Activated naive CD8-positive, alpha-beta T cell treated with anti-CD3 and anti-CD28 coated beads, Interleukin-2, amount 10 ng/mL, durations not matched to agents 7 days and 5 days (primary cell): ENCODE measurements at regions not wholly inside any gene's neighbourhood (a gene's known extent, or its start where the extent isn't known, plus 50 kb on each side); places are given as distances from the start of the nearest gene placed in this dataset.
"Not testable (repeated sequence)": the region's sequence is repeated elsewhere in the genome, so short reads cannot be mapped to it uniquely, and the experiment has no call there.

ENCODE experiments used
- ATAC-seq: fragments of 150-1000 bp; cut with Tn5 transposase; one replicate; pipeline ENCODE4 v1.10.0; 2021; ENCODE audit warnings: low read depth, moderate library complexity
- POLR2A ChIA-PET: fragments of 350-600 bp; sonication (Branson Sonifier 250); formaldehyde crosslinking; loops from one replicate; lab custom pipeline; 2021; ENCODE audit warnings: antibody characterized with exemption; lab: Charles Lee
- DNase-seq: peaks from one replicate; pipeline ENCODE4 v3.0.0; 2021
- H3K27ac Mint-ChIP-seq: one replicate; pipeline ENCODE4 v1.8.0; 2022; ENCODE audit warnings: mild to moderate bottlenecking, mixed read lengths
- H3K27me3 Mint-ChIP-seq: one replicate; pipeline ENCODE4 v1.8.0; 2022; ENCODE audit warnings: mild to moderate bottlenecking, moderate library complexity, mixed read lengths
- H3K36me3 Mint-ChIP-seq: one replicate; pipeline ENCODE4 v1.8.0; 2021; ENCODE audit warnings: mild to moderate bottlenecking, mixed read lengths
- H3K4me1 Mint-ChIP-seq: one replicate; pipeline ENCODE4 v1.8.0; 2021; ENCODE audit warnings: mixed read lengths
- H3K4me3 Mint-ChIP-seq: one replicate; pipeline ENCODE4 v1.8.0; 2022; ENCODE audit warnings: mild to moderate bottlenecking, moderate library complexity, mixed read lengths
- H3K9me3 Mint-ChIP-seq: one replicate; pipeline ENCODE4 v1.8.0; 2021; ENCODE audit warnings: mixed read lengths

DNA sequence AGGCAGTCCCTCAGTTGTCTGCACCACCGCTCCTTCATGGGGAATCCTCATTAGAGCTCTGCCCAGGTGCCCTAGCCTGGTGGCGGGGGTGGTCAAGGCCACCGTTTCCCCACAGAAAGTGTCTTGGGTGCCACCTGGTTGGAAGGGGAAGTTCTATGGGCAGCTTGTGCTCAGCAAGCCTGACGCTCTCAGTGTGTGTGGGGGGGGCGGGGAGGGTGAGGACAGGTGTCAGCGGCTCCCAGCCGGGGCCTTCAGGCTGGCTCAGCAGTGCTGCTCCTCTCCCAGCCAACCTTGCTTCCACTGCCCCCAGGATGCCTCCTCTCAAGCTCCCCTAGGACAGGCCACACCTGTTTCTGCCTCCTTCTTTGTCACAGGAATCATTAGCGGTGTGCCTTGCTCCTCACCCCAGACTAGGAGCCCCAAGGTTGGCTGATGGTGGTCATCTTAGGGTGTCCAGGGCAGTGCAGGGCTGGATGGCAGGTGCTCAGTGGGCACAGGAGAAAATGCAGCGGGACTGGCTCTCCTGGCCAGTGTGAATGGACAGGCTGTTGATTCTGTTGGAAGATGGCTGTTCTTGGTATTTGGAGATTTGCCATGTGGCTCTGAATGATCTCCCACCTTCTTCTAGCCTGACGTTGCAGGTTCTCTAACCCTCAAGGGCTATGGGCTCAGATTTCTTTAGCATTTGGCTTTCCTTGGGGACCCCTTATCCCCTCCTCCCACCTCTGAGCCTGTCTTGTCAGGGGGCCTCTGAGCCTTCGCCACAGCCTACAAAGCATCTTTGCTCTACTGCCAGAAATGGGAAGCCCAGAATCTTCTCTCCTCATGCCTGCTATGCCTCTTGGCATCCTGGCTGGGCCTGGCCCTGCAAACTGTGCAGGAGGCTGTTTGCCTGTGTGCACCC, 185.8 kb upstream of the HS6ST1 start:
- ATAC-seq (no peak), DNase-seq (no peak)
- Mint-ChIP-seq H3K4me3 (no peak overlapping the region), H3K27ac (no peak overlapping the region), H3K4me1 (no peaks in the 10 kb centered on the region), H3K9me3 (no peaks in the 10 kb centered on the region), H3K36me3 (no peaks in the 10 kb centered on the region), H3K27me3 (peaks cover 9% of the 10 kb centered on the region)
- POLR2A ChIA-PET = interaction anchor here (0.6 kb wide), 1 partner anchor 1267 kb away, joined by 4 read pairs; no protein-coding TSS in a partner anchor

DNA sequence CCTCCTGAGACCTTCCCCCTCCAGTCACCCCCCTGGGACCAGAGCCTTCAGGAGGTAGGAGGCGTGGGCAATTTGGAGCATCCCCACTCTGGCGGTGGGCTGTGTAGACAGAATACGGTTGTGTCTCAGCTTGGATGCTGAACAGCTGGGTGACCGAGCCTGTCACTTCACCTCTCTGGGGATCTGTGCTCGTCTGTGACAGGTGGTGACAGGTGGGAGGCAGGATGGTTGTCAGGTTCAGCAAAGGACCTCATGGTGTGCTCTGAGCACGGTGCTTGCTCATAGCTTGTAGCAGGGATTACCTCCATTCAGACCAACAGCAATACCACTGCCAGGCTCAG, 186.5 kb upstream of the HS6ST1 start:
- no peak for ATAC-seq
- no peak overlapping the region for H3K4me3 Mint-ChIP-seq
- no peak for DNase-seq
- POLR2A ChIA-PET = no interaction called here
- peaks cover 7% of the 10 kb centered on the region for H3K27me3 Mint-ChIP-seq
- no peaks in the 10 kb centered on the region for H3K36me3 Mint-ChIP-seq
- H3K4me1 Mint-ChIP-seq = no peaks in the 10 kb centered on the region
- no peaks in the 10 kb centered on the region for H3K9me3 Mint-ChIP-seq
- H3K27ac Mint-ChIP-seq = no peak overlapping the region

DNA sequence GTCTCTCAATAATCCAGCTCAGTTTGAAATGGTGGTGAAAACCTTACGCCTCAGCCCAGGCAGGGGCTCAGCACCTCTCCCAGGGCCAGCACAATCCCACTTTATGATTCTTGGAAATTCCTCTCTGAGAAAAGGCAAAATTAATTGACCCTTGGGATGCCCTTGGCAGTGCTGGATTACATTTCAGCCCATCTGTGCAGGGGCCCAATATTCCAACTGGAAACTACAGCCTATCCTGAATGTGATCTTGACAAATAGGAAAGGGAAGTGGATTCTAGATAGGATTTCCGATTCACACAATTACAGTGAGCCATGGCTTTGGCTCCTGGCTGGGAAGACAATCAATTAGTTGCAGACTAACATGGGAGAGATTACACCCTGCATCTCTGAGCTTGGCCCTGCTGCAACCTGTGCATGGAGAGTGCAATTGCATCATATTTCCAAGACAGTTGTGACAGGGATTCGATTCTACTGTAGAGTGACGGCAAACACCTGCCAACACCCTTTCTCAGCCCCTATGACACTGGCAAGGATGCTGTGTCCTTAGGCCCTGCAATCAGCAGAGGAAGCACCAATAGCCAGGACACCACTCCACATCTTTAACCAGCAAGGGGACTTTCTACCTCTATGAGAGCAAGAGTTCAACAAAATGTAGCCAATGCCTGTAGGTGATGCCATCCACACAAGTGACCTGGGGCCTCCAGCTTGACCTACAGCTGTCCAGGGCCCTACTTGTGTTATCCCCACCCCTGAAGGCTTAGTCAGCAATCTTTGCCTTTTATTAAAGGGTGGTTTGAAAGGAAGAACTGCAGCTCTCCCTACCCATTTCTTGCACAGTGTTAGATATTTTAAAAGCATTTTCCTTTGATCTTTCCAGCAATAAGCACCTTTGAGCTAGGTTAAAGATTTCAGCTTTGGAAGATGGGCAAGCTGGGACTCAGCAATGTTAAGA, 187.2 kb upstream of the HS6ST1 start:
- POLR2A ChIA-PET = no interaction called here
- Mint-ChIP-seq H3K27me3 (peaks cover 10% of the 10 kb centered on the region), H3K4me3 (no peak overlapping the region), H3K4me1 (no peaks in the 10 kb centered on the region), H3K27ac (no peak overlapping the region), H3K36me3 (no peaks in the 10 kb centered on the region), H3K9me3 (no peaks in the 10 kb centered on the region)
- no peak for ATAC-seq
- no peak for DNase-seq

DNA sequence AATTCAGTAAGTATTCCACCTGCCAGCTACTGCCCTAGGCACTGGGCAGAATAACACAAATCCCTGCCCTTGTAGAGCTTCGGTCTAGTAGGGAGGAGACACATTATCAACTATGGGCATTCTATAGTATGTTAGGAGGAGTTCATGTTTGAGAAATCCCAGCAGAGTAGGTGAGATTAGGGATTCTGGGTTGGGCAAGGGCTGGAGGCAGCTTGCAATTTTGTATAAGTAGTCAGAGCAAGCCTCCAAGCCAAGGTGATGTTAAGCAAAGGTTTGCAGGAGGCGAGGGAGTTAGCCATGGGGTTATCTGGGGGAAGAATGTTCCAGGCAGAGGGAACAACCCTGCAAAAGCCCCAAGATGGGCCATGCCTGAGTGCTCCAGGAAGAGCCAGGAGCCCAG, 187.9 kb upstream of the HS6ST1 start:
- peaks cover 10% of the 10 kb centered on the region for H3K27me3 Mint-ChIP-seq
- no peaks in the 10 kb centered on the region for H3K36me3 Mint-ChIP-seq
- no peak overlapping the region for H3K4me3 Mint-ChIP-seq
- DNase-seq = no peak
- H3K4me1 Mint-ChIP-seq = no peaks in the 10 kb centered on the region
- no peak overlapping the region for H3K27ac Mint-ChIP-seq
- no peak for ATAC-seq
- POLR2A ChIA-PET = no interaction called here
- H3K9me3 Mint-ChIP-seq = no peaks in the 10 kb centered on the region

DNA sequence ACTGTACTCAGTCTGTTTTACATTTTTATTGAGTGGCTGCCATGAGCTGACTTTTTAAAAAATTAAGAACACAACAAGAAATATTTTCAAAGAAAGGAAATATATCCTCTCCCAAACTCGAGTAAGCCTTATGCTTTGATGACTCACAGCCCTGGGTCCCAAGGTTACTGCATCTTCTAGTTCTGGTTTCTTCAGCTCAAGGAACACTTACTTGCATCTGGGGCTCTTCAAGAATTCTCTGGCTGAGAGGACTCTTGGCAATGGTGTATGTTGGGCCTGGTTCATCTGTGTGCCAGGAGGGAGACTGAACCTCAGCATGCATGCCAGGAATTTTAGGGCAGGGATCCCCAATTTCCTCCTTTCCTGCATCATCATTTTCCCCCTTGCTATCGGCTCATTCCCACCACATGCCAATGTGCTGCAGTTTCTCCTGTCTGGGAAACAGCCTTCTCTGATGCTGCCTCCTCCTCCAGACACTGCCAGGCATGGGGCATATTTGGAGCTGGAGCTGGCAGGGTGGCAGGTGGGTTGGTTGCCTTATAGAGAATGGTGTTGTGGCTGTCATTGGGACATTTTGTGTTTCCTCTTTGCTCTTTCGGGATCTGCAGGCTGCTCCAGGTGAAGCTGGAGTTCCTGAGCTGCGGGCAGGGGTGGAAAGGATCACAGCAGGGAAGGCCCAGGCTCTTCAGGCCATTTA, 192.2 kb upstream of the HS6ST1 start:
- Mint-ChIP-seq H3K4me3 (no peak overlapping the region), H3K27ac (no peak overlapping the region), H3K4me1 (peaks cover 7% of the 10 kb centered on the region), H3K9me3 (no peaks in the 10 kb centered on the region), H3K27me3 (peaks cover 10% of the 10 kb centered on the region), H3K36me3 (no peaks in the 10 kb centered on the region)
- DNase-seq (no peak), ATAC-seq (no peak)
- POLR2A ChIA-PET = no interaction called here

DNA sequence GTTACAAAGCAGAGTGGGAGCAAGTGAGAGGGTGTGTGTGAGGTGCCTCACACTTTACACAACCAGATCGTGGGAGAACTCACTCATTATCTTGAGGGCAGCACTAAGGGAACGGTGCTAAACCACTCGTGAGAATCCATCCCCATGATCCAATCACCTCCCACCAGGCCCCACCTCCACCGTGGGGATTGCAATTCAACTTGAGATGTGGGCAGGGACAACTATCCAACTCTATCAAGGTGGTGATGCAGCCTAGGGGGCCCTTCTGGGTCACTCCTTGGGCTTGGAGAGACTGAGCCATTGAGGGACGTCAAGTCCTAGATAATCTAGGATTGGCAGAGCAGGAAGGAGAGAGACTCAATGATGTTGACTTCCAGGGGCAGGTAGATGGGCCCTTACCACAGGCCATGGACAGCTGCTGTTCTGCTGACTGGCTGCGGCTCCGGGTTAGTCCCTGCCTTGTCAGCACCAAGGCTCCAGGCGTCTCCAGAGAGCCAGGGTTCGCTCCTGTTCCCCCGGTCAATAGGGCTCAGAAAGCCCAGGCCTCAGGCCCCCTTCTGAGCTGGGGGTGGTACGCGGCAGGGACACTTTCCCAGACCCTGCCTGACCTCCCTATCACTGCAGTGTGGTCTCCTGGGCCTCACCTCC, 193.2 kb upstream of the HS6ST1 start:
- no peaks in the 10 kb centered on the region for H3K9me3 Mint-ChIP-seq
- H3K4me1 Mint-ChIP-seq = peaks cover 7% of the 10 kb centered on the region
- POLR2A ChIA-PET = no interaction called here
- DNase-seq = no peak
- no peak overlapping the region for H3K4me3 Mint-ChIP-seq
- H3K27ac Mint-ChIP-seq = no peak overlapping the region
- ATAC-seq = no peak
- peaks cover 10% of the 10 kb centered on the region for H3K27me3 Mint-ChIP-seq
- no peaks in the 10 kb centered on the region for H3K36me3 Mint-ChIP-seq

DNA sequence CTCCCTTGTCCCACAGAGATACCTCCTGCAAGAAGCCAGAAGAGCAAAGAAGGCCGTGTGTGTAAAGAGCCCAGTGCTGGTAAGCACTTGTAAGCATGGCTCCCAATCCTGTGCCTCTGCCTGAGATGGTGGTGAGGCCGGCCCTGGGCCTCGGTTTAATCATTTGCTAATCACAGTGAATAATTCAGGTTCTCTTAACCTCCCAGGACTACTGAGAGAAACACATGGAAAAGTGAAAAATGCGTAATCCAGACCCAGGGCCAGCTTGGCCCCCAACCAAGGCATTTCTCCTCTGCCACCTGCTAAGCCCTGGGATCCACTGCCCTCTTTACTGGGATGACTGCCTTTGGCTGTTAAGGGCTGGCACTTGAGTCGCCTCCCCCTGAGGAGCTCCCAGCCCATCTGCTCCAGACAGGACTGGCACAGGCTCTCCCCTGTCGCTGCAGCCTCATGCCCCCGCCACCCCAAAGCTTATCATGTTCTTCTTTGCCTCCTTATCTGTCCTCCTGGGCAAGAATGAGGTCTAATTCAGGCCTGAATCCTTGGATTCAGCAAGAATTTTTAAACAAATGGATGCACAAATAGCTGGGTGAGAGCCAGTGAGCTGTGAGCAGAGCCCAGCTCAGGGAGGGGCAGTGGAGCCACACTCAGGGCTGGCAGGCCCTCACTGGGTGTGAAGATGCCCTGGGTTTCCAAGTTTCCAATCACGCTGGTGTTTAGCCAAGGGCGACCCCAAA, 193.9 kb upstream of the HS6ST1 start:
- peaks cover 10% of the 10 kb centered on the region for H3K27me3 Mint-ChIP-seq
- H3K4me3 Mint-ChIP-seq = no peak overlapping the region
- no peak overlapping the region for H3K27ac Mint-ChIP-seq
- no peaks in the 10 kb centered on the region for H3K9me3 Mint-ChIP-seq
- H3K36me3 Mint-ChIP-seq = no peaks in the 10 kb centered on the region
- ATAC-seq = no peak
- DNase-seq = no peak
- peaks cover 7% of the 10 kb centered on the region for H3K4me1 Mint-ChIP-seq
- POLR2A ChIA-PET = no interaction called here

DNA sequence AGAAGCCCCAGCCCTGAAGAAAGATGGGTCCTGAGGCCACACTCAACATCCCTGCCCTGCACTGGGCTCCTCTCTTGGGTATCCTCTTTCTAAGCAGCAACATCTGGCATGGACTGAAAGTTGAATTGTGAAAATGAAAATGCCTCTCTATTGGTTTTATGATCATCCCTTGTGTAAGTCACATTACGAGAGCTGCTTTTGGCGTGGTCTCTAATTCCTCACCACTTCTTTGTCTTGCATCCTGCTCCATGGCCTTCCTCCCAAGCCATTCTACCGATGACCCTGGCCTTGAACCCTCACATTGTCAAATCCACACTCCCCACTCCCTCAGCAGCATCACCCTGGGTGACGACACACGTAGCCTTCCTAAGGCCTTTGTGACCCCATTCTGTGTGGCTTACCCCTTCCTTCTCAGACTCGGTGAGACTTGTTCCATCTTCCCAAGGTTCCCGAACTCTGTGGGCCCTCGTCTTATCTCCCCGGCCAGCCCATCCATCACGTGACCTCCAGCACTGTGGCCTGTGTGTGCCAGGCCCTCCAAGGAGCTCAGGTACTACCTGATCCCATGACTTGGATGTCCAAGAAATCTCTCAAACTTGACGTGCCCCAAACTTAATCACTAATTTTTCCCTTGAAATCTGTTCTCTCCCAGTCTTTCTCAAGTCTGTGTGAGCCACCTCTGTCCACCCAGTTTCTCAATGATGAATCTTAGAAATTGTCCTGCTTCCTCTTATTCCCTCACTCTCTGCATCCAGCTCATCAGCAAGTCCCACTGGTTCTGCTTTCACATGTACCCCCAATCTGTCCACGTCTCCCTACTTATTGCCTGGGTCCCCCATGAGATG, 194.7 kb upstream of the HS6ST1 start:
- DNase-seq = no peak
- POLR2A ChIA-PET = no interaction called here
- H3K27ac Mint-ChIP-seq = peak overlapping the region; percentile 44

DNA sequence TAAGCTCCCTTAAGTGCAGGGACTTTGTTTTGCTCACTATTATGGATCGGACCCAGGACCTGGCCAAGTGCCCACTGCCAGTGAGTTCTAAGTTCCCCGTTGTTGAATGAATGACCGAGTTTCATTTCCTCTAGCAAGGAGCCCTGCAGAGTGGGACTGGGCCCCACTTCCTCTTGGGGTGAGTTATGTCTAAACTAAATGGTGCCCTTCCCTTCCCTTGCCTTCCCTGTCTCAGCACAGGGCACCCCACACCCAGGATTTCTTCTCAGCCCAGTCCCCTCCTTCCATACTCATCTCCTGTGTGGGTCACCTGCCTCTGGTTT, 195.3 kb upstream of the HS6ST1 start:
- H3K4me3 Mint-ChIP-seq = no peak overlapping the region
- peaks cover 7% of the 10 kb centered on the region for H3K4me1 Mint-ChIP-seq
- DNase-seq (no peak), ATAC-seq (no peak)
- POLR2A ChIA-PET = no interaction called here
- H3K27me3 Mint-ChIP-seq = peaks cover 7% of the 10 kb centered on the region
- no peaks in the 10 kb centered on the region for H3K36me3 Mint-ChIP-seq
- H3K9me3 Mint-ChIP-seq = no peaks in the 10 kb centered on the region
- H3K27ac Mint-ChIP-seq = peak overlapping the region; percentile 19

More for the DNA sequence above, 194.7 kb upstream of the HS6ST1 start:
- ATAC-seq = no peak
- no peak overlapping the region for H3K4me3 Mint-ChIP-seq
- H3K9me3 Mint-ChIP-seq = no peaks in the 10 kb centered on the region
- H3K27me3 Mint-ChIP-seq = peaks cover 7% of the 10 kb centered on the region
- H3K36me3 Mint-ChIP-seq = no peaks in the 10 kb centered on the region
- peaks cover 7% of the 10 kb centered on the region for H3K4me1 Mint-ChIP-seq

DNA sequence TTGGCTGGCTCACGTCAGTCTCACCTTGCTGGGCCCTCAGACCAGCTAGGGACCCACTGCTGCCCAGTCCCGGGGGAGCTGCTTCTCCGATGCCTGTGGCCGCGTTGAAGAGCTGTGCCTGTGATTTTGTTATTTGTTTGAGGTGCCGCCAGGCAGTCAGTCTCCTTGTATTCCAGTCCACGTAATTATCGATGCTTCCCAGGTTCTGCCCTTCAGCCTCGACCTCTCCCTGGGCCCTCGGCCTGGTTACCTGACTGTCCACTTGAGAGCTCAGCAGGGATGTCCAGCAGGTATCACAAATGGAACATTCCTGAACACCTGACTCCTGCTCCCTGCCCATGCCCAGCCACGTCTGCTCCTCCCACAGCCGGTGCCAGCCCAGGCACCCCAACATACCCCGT, 195.9 kb upstream of the HS6ST1 start:
- Mint-ChIP-seq H3K27ac (no peak overlapping the region), H3K4me3 (no peak overlapping the region), H3K9me3 (no peaks in the 10 kb centered on the region), H3K4me1 (peaks cover 7% of the 10 kb centered on the region), H3K36me3 (no peaks in the 10 kb centered on the region), H3K27me3 (peaks cover 7% of the 10 kb centered on the region)
- POLR2A ChIA-PET = no interaction called here
- ATAC-seq = no peak
- DNase-seq = no peak

DNA sequence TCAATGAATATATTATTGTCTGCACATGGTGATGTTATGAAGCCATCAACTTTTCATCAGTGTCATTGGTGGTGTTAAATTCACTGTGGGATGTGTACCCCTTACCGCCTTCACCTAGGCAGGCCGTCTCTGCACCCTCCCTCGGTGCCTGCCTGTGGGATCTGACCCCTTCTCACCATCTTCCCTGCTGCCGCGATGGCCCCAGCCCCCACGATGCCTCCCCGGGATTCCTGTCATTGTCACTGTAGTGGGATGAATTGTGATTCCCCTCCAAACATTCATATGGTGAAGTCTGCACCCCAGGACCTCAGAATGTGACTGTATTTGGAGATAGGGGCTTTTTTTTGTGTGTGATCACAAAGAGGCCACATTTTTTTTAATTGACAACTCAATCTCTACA, 198.3 kb upstream of the HS6ST1 start:
- H3K27ac Mint-ChIP-seq = no peak overlapping the region
- peaks cover 7% of the 10 kb centered on the region for H3K4me1 Mint-ChIP-seq
- H3K4me3 Mint-ChIP-seq = no peak overlapping the region

DNA sequence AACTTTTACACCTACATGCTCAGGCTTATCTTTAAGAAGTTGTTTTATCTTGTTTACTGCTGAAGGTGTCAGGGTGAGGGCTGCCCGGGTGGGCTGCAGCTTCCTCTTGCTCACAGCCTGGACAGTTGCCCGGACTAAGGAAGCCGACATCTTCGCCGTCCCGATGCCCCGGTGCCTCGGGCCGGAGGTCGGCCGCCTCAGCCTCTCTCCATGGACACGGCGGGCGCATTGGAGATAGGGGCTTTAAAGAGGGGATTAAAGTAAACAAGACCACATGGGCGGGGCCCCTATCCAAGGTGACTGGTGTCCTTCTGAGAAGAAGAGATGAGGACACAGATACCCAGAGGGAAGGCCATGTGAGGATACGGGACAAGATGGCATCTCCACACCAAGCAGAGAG, 200.4 kb upstream of the HS6ST1 start:
- H3K4me3 Mint-ChIP-seq, H3K27ac Mint-ChIP-seq, ATAC-seq, H3K9me3 Mint-ChIP-seq, DNase-seq, H3K4me1 Mint-ChIP-seq, H3K36me3 Mint-ChIP-seq, POLR2A ChIA-PET, H3K27me3 Mint-ChIP-seq: not testable (repeated sequence)

More for the DNA sequence above, 198.3 kb upstream of the HS6ST1 start:
- no peak for ATAC-seq
- H3K27me3 Mint-ChIP-seq = peaks cover 4% of the 10 kb centered on the region
- POLR2A ChIA-PET = no interaction called here
- no peaks in the 10 kb centered on the region for H3K36me3 Mint-ChIP-seq
- no peak for DNase-seq
- H3K9me3 Mint-ChIP-seq = no peaks in the 10 kb centered on the region
